SU-DHL-6 (cell line): ENCODE measurements at regions not wholly inside any gene's neighbourhood (a gene's known extent, or its start where the extent isn't known, plus 50 kb on each side); places are given as distances from the start of the nearest gene placed in this dataset.

ENCODE experiments used
- EZH2phosphoT487 ChIP-seq: fragments of 200-600 bp; sonication (generic), shearing (Covaris generic); conservative IDR thresholded peaks from 2 replicates; pipeline ENCODE4 v1.6.1; 2018; ENCODE audit warnings: mild to moderate bottlenecking, antibody characterized with exemption, low read length, moderate library complexity, mixed read lengths
- TF ChIP-seq, protein P1 (sequence below): fragments of 200-600 bp; sonication (generic); IDR thresholded peaks from one replicate; pipeline ENCODE4 v1.5.1; 2017; ENCODE audit warnings: antibody characterized with exemption, mild to moderate bottlenecking, low read length, moderate library complexity; ENCODE audit not compliant: insufficient read depth, poor library complexity, severe bottlenecking

DNA sequence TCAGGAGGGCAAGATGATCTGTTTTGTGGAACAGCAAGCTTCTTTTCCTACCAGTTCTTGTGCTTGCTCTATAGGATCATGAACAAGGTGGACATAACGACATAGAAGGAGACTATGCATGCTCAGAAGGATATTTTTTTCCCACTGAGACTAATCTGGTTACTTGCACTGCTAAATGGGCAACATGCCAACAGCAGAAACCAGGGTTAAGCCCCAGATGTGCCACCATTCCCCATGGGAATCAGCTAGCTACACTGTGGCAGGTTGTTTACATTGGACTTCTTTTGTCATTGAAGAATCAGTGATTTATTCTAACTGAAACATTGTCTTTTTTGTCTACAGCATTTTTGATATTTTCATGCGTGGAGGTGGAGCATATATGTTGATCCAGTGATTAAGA lies 165.6 kb downstream of the C4orf33 start:
- TF ChIP-seq, protein P1, sequence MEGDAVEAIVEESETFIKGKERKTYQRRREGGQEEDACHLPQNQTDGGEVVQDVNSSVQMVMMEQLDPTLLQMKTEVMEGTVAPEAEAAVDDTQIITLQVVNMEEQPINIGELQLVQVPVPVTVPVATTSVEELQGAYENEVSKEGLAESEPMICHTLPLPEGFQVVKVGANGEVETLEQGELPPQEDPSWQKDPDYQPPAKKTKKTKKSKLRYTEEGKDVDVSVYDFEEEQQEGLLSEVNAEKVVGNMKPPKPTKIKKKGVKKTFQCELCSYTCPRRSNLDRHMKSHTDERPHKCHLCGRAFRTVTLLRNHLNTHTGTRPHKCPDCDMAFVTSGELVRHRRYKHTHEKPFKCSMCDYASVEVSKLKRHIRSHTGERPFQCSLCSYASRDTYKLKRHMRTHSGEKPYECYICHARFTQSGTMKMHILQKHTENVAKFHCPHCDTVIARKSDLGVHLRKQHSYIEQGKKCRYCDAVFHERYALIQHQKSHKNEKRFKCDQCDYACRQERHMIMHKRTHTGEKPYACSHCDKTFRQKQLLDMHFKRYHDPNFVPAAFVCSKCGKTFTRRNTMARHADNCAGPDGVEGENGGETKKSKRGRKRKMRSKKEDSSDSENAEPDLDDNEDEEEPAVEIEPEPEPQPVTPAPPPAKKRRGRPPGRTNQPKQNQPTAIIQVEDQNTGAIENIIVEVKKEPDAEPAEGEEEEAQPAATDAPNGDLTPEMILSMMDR, result no peak
- TF ChIP-seq EZH2phosphoT487, result no peak
